H1 (cell line): ENCODE measurements at regions not wholly inside any gene's neighbourhood (a gene's known extent, or its start where the extent isn't known, plus 50 kb on each side); places are given as distances from the start of the nearest gene placed in this dataset.

Experiments
- EP300 ChIP-seq, 2 experiments: IDR thresholded peaks; 1 replicate in 1 of 2; 2 replicates in 1 of 2; pipeline ENCODE4 v1.6.1; 2011 to 2012; ENCODE audit warnings: low read depth in 2 of 2, low read length in 2 of 2, mild to moderate bottlenecking in 2 of 2, borderline replicate concordance in 1 of 2, inconsistent platforms in 1 of 2, moderate library complexity in 1 of 2
- POLR2A ChIP-seq, 2 experiments: IDR thresholded peaks; 1 replicate in 1 of 2; 2 replicates in 1 of 2; pipeline ENCODE4 v1.6.1; 2011; ENCODE audit warnings: low read depth in 2 of 2, low read length in 2 of 2, mild to moderate bottlenecking in 2 of 2; ENCODE audit errors: control extremely low read depth in 1 of 2
- POLR2AphosphoS5 ChIP-seq: IDR thresholded peaks from 2 replicates; pipeline ENCODE4 v1.6.1; 2011; ENCODE audit warnings: low read depth, low read length
- TF ChIP-seq, protein P1 (sequence below): IDR thresholded peaks from 2 replicates; pipeline ENCODE4 v1.6.1; 2011; ENCODE audit warnings: low read depth, mild to moderate bottlenecking, low read length; ENCODE audit not compliant: insufficient read depth
- TF ChIP-seq, protein P2 (sequence below), 3 experiments: IDR thresholded peaks; 1 replicate in 2 of 3; 2 replicates in 1 of 3; pipeline versions ENCODE4 v1.5.1 to v1.6.1; 2011; ENCODE audit warnings: low read length in 3 of 3, mild to moderate bottlenecking in 3 of 3, inconsistent platforms in 2 of 3, low read depth in 1 of 3, moderate library complexity in 1 of 3; ENCODE audit not compliant: insufficient read depth in 1 of 3; ENCODE audit errors: control extremely low read depth in 1 of 3

DNA sequence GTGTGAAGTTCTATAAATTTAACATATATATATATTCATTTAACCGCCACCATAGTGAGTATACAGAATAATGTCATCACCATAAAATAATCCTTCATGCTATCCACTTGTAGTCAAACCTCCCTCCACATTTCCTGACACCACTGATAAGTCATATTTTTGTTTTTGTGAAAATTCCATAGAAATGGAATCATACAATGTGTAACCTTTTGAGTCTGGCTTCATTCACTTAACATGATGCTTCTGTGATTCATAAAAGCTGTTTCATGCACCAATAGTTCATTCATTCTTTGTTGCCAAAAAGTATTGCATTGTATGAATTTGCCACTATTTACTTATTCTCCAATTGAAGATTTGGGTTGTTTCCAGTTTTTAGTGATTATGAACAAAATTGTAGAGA is 497.5 kb upstream of the PCDH20 start:
- TF ChIP-seq POLR2A (IDR thresholded peaks at IDR 0.05; ENCODE audit: control extremely low read depth in 1 of 2, low read depth in 2 of 2, low read length in 2 of 2) (no peak), POLR2AphosphoS5 (no peak), EP300 (IDR thresholded peaks at IDR 0.05; ENCODE audit: borderline replicate concordance in 1 of 2, low read depth in 2 of 2, low read length in 2 of 2) (no peak)
- TF ChIP-seq, protein P1, sequence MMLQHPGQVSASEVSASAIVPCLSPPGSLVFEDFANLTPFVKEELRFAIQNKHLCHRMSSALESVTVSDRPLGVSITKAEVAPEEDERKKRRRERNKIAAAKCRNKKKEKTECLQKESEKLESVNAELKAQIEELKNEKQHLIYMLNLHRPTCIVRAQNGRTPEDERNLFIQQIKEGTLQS = no peak
- TF ChIP-seq, protein P2, sequence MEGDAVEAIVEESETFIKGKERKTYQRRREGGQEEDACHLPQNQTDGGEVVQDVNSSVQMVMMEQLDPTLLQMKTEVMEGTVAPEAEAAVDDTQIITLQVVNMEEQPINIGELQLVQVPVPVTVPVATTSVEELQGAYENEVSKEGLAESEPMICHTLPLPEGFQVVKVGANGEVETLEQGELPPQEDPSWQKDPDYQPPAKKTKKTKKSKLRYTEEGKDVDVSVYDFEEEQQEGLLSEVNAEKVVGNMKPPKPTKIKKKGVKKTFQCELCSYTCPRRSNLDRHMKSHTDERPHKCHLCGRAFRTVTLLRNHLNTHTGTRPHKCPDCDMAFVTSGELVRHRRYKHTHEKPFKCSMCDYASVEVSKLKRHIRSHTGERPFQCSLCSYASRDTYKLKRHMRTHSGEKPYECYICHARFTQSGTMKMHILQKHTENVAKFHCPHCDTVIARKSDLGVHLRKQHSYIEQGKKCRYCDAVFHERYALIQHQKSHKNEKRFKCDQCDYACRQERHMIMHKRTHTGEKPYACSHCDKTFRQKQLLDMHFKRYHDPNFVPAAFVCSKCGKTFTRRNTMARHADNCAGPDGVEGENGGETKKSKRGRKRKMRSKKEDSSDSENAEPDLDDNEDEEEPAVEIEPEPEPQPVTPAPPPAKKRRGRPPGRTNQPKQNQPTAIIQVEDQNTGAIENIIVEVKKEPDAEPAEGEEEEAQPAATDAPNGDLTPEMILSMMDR (IDR thresholded peaks at IDR 0.05; ENCODE audit: control extremely low read depth in 1 of 3, insufficient read depth in 1 of 3, low read depth in 1 of 3, low read length in 3 of 3) = no peak
